Osteoblast (primary cell): ENCODE measurements at regions not wholly inside any gene's neighbourhood (a gene's known extent, or its start where the extent isn't known, plus 50 kb on each side); places are given as distances from the start of the nearest gene placed in this dataset.
A peak's percentile ranks its signal among the peaks of the same experiment; 100 is the strongest.

Experiments
- DNase-seq: peaks from one replicate; pipeline ENCODE4 v3.0.0; 2011; ENCODE audit warnings: low spot score, mixed read lengths; ENCODE audit not compliant: insufficient read length; ENCODE audit errors: missing footprints
- H2AFZ ChIP-seq: 2 replicates; pipeline ENCODE4 v1.6.0; 2011; ENCODE audit warnings: mild to moderate bottlenecking, low read length
- H3K27ac ChIP-seq: 2 replicates; pipeline ENCODE4 v1.5.1; 2011; ENCODE audit warnings: mild to moderate bottlenecking, low read depth, low read length, moderate library complexity
- H3K27me3 ChIP-seq: 2 replicates; pipeline ENCODE4 v1.6.0; 2012; ENCODE audit warnings: mild to moderate bottlenecking, control low read depth, inconsistent platforms, low read length, moderate library complexity; ENCODE audit not compliant: insufficient read depth
- H3K36me3 ChIP-seq: 2 replicates; pipeline ENCODE4 v1.5.1; 2011; ENCODE audit warnings: mild to moderate bottlenecking, low read length, control low read depth, moderate library complexity; ENCODE audit not compliant: insufficient read depth
- H3K4me1 ChIP-seq: 2 replicates; pipeline ENCODE4 v1.5.1; 2011; ENCODE audit warnings: mild to moderate bottlenecking, low read length, control low read depth, moderate library complexity; ENCODE audit not compliant: insufficient read depth
- H3K4me2 ChIP-seq: 2 replicates; pipeline ENCODE4 v1.6.0; 2011; ENCODE audit warnings: mild to moderate bottlenecking, low read length; ENCODE audit not compliant: insufficient read depth
- H3K4me3 ChIP-seq: fragments of 200-600 bp; sonication (generic); 3 replicates; pipeline ENCODE4 v1.5.1; 2012; ENCODE audit warnings: mild to moderate bottlenecking, low read length, inconsistent platforms; ENCODE audit not compliant: insufficient read depth
- H3K79me2 ChIP-seq: 2 replicates; pipeline ENCODE4 v1.6.0; 2012; ENCODE audit warnings: mild to moderate bottlenecking, low read length, control low read depth, inconsistent platforms; ENCODE audit not compliant: insufficient read depth
- H3K9me3 ChIP-seq: 2 replicates; pipeline ENCODE4 v1.5.1; 2011; ENCODE audit warnings: low read depth, low read length, control low read depth
- H4K20me1 ChIP-seq: 2 replicates; pipeline ENCODE4 v1.6.0; 2012; ENCODE audit warnings: mild to moderate bottlenecking, low read length, control low read depth; ENCODE audit not compliant: insufficient read depth
- TF ChIP-seq, protein P1 (sequence below): IDR thresholded peaks from 2 replicates; pipeline ENCODE4 v1.5.1; 2011; ENCODE audit warnings: mild to moderate bottlenecking, low read depth, low read length, moderate library complexity; ENCODE audit errors: extremely low read depth

DNA sequence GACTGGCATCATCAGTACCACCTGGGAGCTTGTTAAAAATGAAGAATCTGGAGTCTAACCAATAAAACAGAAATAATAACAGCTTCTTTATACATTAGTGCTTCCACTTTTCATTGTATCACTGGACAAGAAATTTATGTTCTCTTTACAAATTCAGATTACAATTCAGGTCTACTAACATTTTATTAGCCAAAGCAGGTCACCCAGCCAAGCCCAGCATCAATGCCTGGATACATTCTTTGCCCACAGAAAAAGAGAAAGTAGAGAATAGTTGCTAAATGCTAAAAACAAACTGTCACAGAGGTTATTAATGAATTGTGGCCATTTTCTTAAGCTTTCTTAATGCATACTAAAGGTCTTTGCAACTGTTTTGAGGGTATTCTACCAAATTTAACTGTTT, 458.3 kb downstream of the BTBD3 start:
- Histone ChIP-seq H3K27me3 (no peaks in the 10 kb centered on the region), H4K20me1 (no peaks in the 10 kb centered on the region), H3K27ac (no peak overlapping the region), H3K9me3 (peaks cover 3% of the 10 kb centered on the region), H3K36me3 (no peaks in the 10 kb centered on the region), H3K4me1 (no peaks in the 10 kb centered on the region), H3K4me2 (no peak overlapping the region), H3K4me3 (no peak overlapping the region), H2AFZ (no peak overlapping the region), H3K79me2 (no peaks in the 10 kb centered on the region)
- no peak for DNase-seq
- TF ChIP-seq, protein P1, sequence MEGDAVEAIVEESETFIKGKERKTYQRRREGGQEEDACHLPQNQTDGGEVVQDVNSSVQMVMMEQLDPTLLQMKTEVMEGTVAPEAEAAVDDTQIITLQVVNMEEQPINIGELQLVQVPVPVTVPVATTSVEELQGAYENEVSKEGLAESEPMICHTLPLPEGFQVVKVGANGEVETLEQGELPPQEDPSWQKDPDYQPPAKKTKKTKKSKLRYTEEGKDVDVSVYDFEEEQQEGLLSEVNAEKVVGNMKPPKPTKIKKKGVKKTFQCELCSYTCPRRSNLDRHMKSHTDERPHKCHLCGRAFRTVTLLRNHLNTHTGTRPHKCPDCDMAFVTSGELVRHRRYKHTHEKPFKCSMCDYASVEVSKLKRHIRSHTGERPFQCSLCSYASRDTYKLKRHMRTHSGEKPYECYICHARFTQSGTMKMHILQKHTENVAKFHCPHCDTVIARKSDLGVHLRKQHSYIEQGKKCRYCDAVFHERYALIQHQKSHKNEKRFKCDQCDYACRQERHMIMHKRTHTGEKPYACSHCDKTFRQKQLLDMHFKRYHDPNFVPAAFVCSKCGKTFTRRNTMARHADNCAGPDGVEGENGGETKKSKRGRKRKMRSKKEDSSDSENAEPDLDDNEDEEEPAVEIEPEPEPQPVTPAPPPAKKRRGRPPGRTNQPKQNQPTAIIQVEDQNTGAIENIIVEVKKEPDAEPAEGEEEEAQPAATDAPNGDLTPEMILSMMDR, result no peak

GRCh38 chr20:12383821-12384220, 466.1 kb downstream of the BTBD3 start:
- Histone ChIP-seq H3K9me3 (no peaks in the 10 kb centered on the region), H3K79me2 (no peaks in the 10 kb centered on the region), H3K27me3 (no peaks in the 10 kb centered on the region), H2AFZ (no peak overlapping the region), H3K4me2 (no peak overlapping the region), H3K27ac (no peak overlapping the region), H3K4me1 (no peaks in the 10 kb centered on the region), H3K4me3 (no peak overlapping the region), H4K20me1 (no peaks in the 10 kb centered on the region), H3K36me3 (no peaks in the 10 kb centered on the region)
- TF ChIP-seq, protein P1, result no peak
- DNase-seq, result peak; percentile 19

DNA sequence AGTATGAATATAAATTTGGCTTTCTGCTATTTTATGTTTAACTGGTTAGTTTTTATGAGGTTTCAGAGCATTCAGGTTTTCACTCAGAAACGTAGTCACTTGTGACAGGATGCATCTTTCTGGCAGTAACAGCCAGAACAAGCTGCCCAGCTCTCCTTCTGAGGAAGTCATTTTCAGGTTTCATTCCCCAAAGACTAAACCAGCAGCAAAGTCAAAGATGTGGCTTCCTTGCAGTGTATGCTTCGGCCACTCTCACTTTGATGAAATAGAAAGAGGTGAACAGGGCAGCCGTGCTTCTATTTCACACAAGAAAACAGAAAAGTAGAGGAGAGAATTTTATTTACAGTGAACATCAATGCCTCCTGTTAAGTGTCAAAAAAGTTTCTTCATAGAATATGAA, 469.1 kb downstream of the BTBD3 start:
- H4K20me1 ChIP-seq, result no peaks in the 10 kb centered on the region
- TF ChIP-seq, protein P1, result no peak
- no peak for DNase-seq
- H3K27me3 ChIP-seq, result no peaks in the 10 kb centered on the region
- H3K36me3 ChIP-seq, result no peaks in the 10 kb centered on the region
- H3K27ac ChIP-seq, result no peak overlapping the region
- no peak overlapping the region for H3K4me3 ChIP-seq
- H3K9me3 ChIP-seq, result no peaks in the 10 kb centered on the region
- no peak overlapping the region for H3K4me2 ChIP-seq
- no peaks in the 10 kb centered on the region for H3K79me2 ChIP-seq
- no peak overlapping the region for H2AFZ ChIP-seq
- no peaks in the 10 kb centered on the region for H3K4me1 ChIP-seq

DNA sequence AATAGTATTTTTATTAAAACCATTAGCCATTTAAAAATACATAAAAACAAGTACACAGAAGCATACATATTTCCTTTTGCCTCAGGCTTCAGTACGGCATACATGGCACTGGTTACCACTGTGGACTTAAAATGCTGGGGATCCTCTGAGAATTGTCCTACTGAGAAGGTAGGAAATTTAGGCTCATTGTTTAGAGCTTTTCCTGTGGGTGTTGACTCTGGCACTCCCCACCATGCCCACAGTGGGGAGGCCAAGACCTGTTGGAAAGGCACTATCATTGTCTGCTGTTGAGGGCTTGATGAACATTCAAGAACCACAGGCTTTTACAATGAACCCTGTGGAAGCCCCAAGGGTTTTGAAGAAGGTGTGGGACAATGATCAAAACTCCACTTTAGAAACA, 473.4 kb downstream of the BTBD3 start:
- Histone ChIP-seq H3K4me1 (no peaks in the 10 kb centered on the region), H3K9me3 (no peaks in the 10 kb centered on the region), H3K36me3 (no peaks in the 10 kb centered on the region), H3K27me3 (no peaks in the 10 kb centered on the region), H3K27ac (no peak overlapping the region), H3K4me3 (no peak overlapping the region), H3K79me2 (no peaks in the 10 kb centered on the region), H3K4me2 (no peak overlapping the region), H4K20me1 (no peaks in the 10 kb centered on the region), H2AFZ (no peak overlapping the region)
- DNase-seq, result no peak
- TF ChIP-seq, protein P1, result no peak
